Lower leg skin (tissue), 4 donors: ENCODE measurements at regions not wholly inside any gene's neighbourhood (a gene's known extent, or its start where the extent isn't known, plus 50 kb on each side); places are given as distances from the start of the nearest gene placed in this dataset.

ENCODE experiments used
- DNase-seq, 2 donors: peaks; one replicate each; pipeline ENCODE4 v3.0.0-alpha.2; 2019; ENCODE audit warnings: low spot score in 2 of 2
- H3K4me3 ChIP-seq: fragments of 200-600 bp; sonication (generic); 2 replicates; pipeline ENCODE4 v1.5.1; 2017; ENCODE audit warnings: mild to moderate bottlenecking, low read depth; ENCODE audit not compliant: poor library complexity, severe bottlenecking
- POLR2A ChIP-seq, 2 donors: fragments of 450-650 bp; IDR thresholded peaks; one replicate each; pipeline ENCODE4 v1.6.1; 2016 to 2017; ENCODE audit warnings: antibody characterized with exemption in 2 of 2, mild to moderate bottlenecking in 1 of 2, moderate library complexity in 1 of 2
- WGBS, 2 donors: methylation state at CpG; one replicate each; pipeline ENCODE4 v1.1.5; 2018; 5-methylcytosine and 5-hydroxymethylcytosine counted together
- intact Hi-C: fragments of 100-400 bp; cut with DNase I; formaldehyde crosslinking; loops from one replicate; pipeline ENCODE4 v1.15.0; 2023; ENCODE audit warnings: low total_unique reads
- TF ChIP-seq, protein P1 (sequence below), 3 donors: fragments of 450-650 bp; IDR thresholded peaks; one replicate each; pipeline ENCODE4 v1.5.1; 2016; ENCODE audit warnings: antibody characterized with exemption in 3 of 3, mild to moderate bottlenecking in 3 of 3, moderate library complexity in 2 of 3

DNA sequence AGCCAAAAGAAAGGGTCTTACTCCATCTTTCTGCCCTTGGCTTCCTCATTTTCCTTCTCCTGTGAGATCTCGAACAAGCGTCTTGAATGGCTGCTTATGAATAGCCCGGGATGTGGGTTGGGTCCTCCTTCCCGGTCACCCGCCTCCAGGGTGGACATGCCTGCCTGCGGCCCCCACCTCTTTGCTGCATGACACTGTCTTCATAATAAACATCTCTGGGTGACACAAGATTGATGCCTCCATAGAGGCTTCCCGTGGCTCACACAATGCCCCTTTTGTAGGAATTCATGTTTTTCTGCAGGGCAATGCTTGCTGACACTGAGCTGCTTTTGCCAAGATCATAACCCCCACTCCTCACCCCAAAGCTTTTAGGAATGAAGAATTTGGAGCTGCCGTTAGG is 125.9 kb downstream of the ZNF664 start:
- TF ChIP-seq, protein P1, sequence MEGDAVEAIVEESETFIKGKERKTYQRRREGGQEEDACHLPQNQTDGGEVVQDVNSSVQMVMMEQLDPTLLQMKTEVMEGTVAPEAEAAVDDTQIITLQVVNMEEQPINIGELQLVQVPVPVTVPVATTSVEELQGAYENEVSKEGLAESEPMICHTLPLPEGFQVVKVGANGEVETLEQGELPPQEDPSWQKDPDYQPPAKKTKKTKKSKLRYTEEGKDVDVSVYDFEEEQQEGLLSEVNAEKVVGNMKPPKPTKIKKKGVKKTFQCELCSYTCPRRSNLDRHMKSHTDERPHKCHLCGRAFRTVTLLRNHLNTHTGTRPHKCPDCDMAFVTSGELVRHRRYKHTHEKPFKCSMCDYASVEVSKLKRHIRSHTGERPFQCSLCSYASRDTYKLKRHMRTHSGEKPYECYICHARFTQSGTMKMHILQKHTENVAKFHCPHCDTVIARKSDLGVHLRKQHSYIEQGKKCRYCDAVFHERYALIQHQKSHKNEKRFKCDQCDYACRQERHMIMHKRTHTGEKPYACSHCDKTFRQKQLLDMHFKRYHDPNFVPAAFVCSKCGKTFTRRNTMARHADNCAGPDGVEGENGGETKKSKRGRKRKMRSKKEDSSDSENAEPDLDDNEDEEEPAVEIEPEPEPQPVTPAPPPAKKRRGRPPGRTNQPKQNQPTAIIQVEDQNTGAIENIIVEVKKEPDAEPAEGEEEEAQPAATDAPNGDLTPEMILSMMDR (IDR thresholded peaks at IDR 0.05): no peak
- TF ChIP-seq POLR2A (IDR thresholded peaks at IDR 0.05): no peak
- WGBS, 2 donors: 52 to 54% methylated on average over 8 of the region's 8 CpGs
- H3K4me3 ChIP-seq: no peak overlapping the region
- DNase-seq: no peak
- intact Hi-C loops: no loop called here

DNA sequence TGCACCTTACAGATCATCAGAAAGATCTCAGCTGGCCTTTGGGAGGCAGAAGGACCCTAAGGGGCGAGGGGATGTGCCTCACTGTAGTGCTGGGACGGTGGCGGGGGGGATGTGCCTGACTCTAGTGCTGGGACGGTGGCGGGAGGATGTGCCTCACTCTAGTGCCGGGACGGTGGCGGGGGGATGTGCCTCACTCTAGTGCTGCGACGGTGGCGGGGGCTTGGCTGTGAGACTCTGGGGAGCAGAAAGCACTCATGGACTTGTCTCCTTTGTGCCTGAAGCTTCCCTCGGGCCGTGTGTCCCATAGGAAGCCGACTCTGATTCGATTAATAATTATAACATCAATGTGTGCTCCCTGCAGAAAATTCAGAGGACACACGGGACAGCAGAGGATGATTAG is 126.6 kb downstream of the ZNF664 start:
- 85 to 92% methylated on average over 16 of the region's 16 CpGs for WGBS, 2 donors
- no peak for TF ChIP-seq POLR2A (IDR thresholded peaks at IDR 0.05)
- TF ChIP-seq, protein P1 (IDR thresholded peaks at IDR 0.05): no peak
- DNase-seq: no peak
- intact Hi-C loops: no loop called here
- H3K4me3 ChIP-seq: no peak overlapping the region

DNA sequence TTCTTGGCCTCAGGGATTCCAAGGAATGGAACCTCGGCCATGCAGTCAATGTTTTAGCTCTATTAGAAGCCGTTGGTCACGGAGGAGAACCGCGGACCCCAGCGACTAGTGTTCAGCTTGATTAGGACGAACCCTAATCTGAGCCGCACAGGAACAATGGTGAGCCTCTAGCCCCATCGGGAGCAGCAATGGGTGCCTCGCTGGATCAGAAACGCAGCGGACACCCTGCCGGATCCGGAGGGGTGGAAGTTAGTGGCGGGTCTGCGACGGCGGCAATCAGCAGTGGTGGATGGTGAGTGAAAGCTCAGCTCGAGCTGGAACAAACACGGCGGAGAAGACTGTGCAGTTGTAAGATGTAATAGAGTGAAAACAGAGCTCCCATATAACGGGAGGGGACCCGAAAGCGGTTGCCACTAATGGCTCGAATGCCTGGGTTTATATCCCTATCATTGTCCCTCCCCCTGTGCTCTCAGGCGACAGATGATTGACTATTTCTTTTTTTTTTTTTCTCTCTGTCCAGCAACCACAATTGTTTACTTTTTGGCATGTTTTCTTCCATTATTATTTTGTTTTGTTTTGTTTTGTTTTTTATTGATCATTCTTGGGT is 127.7 kb downstream of the ZNF664 start:
- WGBS, 2 donors: 87 to 88% methylated on average over 26 of the region's 26 CpGs
- DNase-seq: no peak
- intact Hi-C loops: no loop called here
- no peak overlapping the region for H3K4me3 ChIP-seq
- TF ChIP-seq, protein P1 (IDR thresholded peaks at IDR 0.05): no peak
- no peak for TF ChIP-seq POLR2A (IDR thresholded peaks at IDR 0.05)

DNA sequence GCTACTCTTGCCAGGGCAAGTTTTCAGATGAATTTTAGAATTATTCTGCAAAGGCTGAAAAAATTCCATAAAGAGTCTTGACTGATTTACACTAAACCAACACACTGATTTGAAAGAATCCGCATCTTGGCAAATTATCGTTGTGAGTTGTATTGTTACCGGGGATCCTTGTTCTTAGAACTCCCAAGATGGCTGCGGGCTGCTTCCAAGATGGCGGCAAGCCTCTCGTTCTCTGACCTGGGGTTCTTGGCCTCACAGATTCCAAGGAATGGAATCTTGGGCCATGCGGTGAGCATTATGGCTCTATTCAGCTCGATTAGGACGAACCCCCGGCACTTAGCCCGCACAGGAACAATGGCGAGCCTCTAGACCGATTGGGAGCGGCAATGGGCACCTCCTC is 132.5 kb downstream of the ZNF664 start:
- 86 to 95% methylated on average over 14 of the region's 14 CpGs for WGBS, 2 donors
- TF ChIP-seq, protein P1 (IDR thresholded peaks at IDR 0.05): no peak
- no peak for TF ChIP-seq POLR2A (IDR thresholded peaks at IDR 0.05)
- DNase-seq: no peak
- intact Hi-C loops: no loop called here
- H3K4me3 ChIP-seq: no peak overlapping the region

DNA sequence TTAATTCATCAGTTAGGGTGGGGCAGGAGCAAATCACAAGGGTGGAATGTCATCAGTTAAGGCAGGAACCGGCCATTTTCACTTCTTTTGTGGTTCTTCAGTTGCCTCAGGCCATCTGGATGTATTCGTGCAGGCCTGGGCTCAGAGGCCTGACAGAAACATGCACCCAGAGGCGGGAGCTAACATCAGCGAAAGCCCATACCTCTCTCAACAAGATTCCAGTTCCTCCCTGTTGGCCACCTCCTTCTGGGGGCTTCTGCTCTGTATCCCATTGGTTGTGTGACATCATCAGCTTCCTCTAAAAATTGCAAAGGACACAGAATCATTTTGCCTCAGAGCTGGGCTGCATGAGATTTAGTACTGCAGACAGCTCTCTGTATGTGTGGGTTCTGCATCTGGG is 134.3 kb downstream of the ZNF664 start:
- 73 to 80% methylated on average over 4 of the region's 4 CpGs for WGBS, 2 donors

More for the DNA sequence above, 134.3 kb downstream of the ZNF664 start:
- no peak overlapping the region for H3K4me3 ChIP-seq
- intact Hi-C loops: no loop called here
- no peak for DNase-seq
- TF ChIP-seq POLR2A (IDR thresholded peaks at IDR 0.05): no peak
- TF ChIP-seq, protein P1 (IDR thresholded peaks at IDR 0.05): no peak
